ENCODE measurements at regions not wholly inside any gene's neighbourhood (a gene's known extent, or its start where the extent isn't known, plus 50 kb on each side); places are given as distances from the start of the nearest gene placed in this dataset.

DNA sequence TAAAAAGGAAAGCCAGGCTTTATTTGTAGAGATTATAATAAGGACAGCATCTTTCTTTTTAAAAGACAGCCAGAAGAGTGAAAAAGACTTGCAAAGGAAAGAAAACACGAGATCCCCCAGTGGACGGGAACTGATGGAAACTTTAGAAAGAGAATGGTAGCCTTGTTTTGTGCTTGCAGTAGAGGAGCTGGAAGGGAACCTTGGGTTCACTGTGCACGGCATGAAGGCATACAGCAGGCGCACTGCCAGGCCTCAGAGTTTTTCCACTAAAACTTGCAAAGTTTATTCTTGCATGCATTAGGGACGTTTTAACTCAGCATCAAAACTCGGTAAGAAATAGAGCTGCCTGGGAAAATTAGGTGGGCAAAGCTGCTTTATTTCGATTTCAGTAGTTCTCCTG lies 248.6 kb downstream of the IRX1 start:
- POLR2A ChIA-PET, result no interaction called here
- CTCF ChIA-PET, result no interaction called here
- FAIRE-seq (no peak), DNase-seq (ENCODE audit: low read depth, low spot score) (no peak)
- dilution Hi-C loops (cut with MboI; ENCODE audit: extremely low pct_ligation_motif_present, low sequenced_read_pairs) (no loop called here), intact Hi-C loops (cut with micrococcal nuclease) (no loop called here)
- Histone ChIP-seq H3K9ac (replicated peaks; ENCODE audit: extremely low read depth, insufficient read depth, low read length) (no peak overlapping the region), H3K4me2 (ENCODE audit: insufficient read depth, low read length) (no peak overlapping the region), H3K27me3 (ENCODE audit: control insufficient read depth in 2 of 2, insufficient read depth in 2 of 2, low read length in 2 of 2) (no peaks in the 10 kb centered on the region), H3K9me1 (replicated peaks; ENCODE audit: control insufficient read depth, extremely low read depth, insufficient read depth, low read length) (no peaks in the 10 kb centered on the region), H3K9me3 (replicated peaks; ENCODE audit: control insufficient read depth, insufficient read depth, low read length) (peaks cover 2% of the 10 kb centered on the region), H3K79me2 (ENCODE audit: control insufficient read depth, insufficient read depth, low read length) (no peaks in the 10 kb centered on the region), H3K36me3 (ENCODE audit: control insufficient read depth in 2 of 2, extremely low read depth in 1 of 2, insufficient read depth in 2 of 2, low read length in 2 of 2) (no peaks in the 10 kb centered on the region), H2AFZ (ENCODE audit: low read depth, low read length) (no peak overlapping the region), H3K4me3 (replicated peaks in 1 of 3; ENCODE audit: insufficient read depth in 1 of 3, low read depth in 1 of 3, low read length in 3 of 3) (no peak overlapping the region), H3K4me1 (ENCODE audit: control insufficient read depth, extremely low read depth, insufficient read depth, low read length) (no peaks in the 10 kb centered on the region), H3K27ac (ENCODE audit: insufficient read depth, low read depth, low read length) (no peak overlapping the region), H4K20me1 (replicated peaks; ENCODE audit: control insufficient read depth, extremely low read depth, insufficient read depth, low read length) (no peaks in the 10 kb centered on the region)
- no peak for TF ChIP-seq EZH2 (IDR thresholded peaks at IDR 0.05; ENCODE audit: borderline replicate concordance, low read depth, low read length, severe bottlenecking)
- no peak for TF ChIP-seq JUN (IDR thresholded peaks at IDR 0.05; ENCODE audit: borderline replicate concordance, insufficient read depth, insufficient read length, low read depth)
- TF ChIP-seq POLR2A (IDR thresholded peaks at IDR 0.05; ENCODE audit: low read depth, low read length), result no peak
- TF ChIP-seq, protein P1, sequence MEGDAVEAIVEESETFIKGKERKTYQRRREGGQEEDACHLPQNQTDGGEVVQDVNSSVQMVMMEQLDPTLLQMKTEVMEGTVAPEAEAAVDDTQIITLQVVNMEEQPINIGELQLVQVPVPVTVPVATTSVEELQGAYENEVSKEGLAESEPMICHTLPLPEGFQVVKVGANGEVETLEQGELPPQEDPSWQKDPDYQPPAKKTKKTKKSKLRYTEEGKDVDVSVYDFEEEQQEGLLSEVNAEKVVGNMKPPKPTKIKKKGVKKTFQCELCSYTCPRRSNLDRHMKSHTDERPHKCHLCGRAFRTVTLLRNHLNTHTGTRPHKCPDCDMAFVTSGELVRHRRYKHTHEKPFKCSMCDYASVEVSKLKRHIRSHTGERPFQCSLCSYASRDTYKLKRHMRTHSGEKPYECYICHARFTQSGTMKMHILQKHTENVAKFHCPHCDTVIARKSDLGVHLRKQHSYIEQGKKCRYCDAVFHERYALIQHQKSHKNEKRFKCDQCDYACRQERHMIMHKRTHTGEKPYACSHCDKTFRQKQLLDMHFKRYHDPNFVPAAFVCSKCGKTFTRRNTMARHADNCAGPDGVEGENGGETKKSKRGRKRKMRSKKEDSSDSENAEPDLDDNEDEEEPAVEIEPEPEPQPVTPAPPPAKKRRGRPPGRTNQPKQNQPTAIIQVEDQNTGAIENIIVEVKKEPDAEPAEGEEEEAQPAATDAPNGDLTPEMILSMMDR (IDR thresholded peaks at IDR 0.05; ENCODE audit: extremely low read depth in 1 of 2, insufficient read depth in 1 of 2, low read depth in 1 of 2, low read length in 2 of 2), result no peak
- TF ChIP-seq, protein P2, sequence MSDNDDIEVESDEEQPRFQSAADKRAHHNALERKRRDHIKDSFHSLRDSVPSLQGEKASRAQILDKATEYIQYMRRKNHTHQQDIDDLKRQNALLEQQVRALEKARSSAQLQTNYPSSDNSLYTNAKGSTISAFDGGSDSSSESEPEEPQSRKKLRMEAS (IDR thresholded peaks at IDR 0.05; ENCODE audit: insufficient read depth, insufficient read length), result no peak
- no peak for TF ChIP-seq GATA2 (IDR thresholded peaks at IDR 0.05; ENCODE audit: insufficient read depth, insufficient read length, low read depth, low read length)
- no peak for TF ChIP-seq POLR2AphosphoS5 (IDR thresholded peaks at IDR 0.05; ENCODE audit: insufficient read depth, low read depth, low read length)
- TF ChIP-seq FOS (IDR thresholded peaks at IDR 0.05; ENCODE audit: borderline replicate concordance, insufficient read depth, low read length), result no peak
- TF ChIP-seq MYC (IDR thresholded peaks at IDR 0.05; ENCODE audit: low read depth, low read length), result no peak
- BruUV-seq (replicated peaks), result no TSS peak
